Thyroid gland (tissue), 4 donors: ENCODE measurements at regions not wholly inside any gene's neighbourhood (a gene's known extent, or its start where the extent isn't known, plus 50 kb on each side); places are given as distances from the start of the nearest gene placed in this dataset.

Experiments used
- DNase-seq, 2 donors: peaks; one replicate each; pipeline ENCODE4 v3.0.0-alpha.2; 2019
- H3K27ac ChIP-seq, 3 donors: fragments of 200-600 bp; sonication (generic); 1 replicate in 2 of 3; 2 replicates in 1 of 3; pipeline ENCODE4 v1.5.1; 2016 to 2019; ENCODE audit warnings: mild to moderate bottlenecking in 1 of 3, moderate library complexity in 1 of 3
- H3K27me3 ChIP-seq: fragments of 200-600 bp; sonication (generic); one replicate; pipeline ENCODE4 v1.5.1; 2019
- H3K36me3 ChIP-seq, 2 donors: fragments of 200-600 bp; sonication (generic); one replicate each; pipeline ENCODE4 v1.5.1; 2016 to 2019
- H3K4me1 ChIP-seq, 2 donors: fragments of 200-600 bp; sonication (generic); one replicate each; pipeline ENCODE4 v1.5.1; 2017 to 2019
- H3K4me3 ChIP-seq, 3 donors: fragments of 200-600 bp; sonication (generic); replicated peaks in 1 of 3; 1 replicate in 2 of 3; 2 replicates in 1 of 3; pipeline ENCODE4 v1.5.1; 2016; ENCODE audit warnings: mild to moderate bottlenecking in 1 of 3
- H3K9me3 ChIP-seq: fragments of 200-600 bp; sonication (generic); one replicate; pipeline ENCODE4 v1.5.1; 2017
- CTCF ChIP-seq, 6 experiments: fragments of 200-600 bp in 3 of 6; fragments of 450-650 bp in 3 of 6; sonication (generic) in 3 of 6; IDR thresholded peaks; one replicate each; pipeline ENCODE4 v1.5.1; 2016 to 2019; ENCODE audit warnings: antibody characterized with exemption in 6 of 6, mild to moderate bottlenecking in 2 of 6, inconsistent platforms in 1 of 6, moderate library complexity in 1 of 6
- POLR2A ChIP-seq, 2 donors: fragments of 450-650 bp; IDR thresholded peaks; one replicate each; pipeline ENCODE4 v1.6.1; 2017; ENCODE audit warnings: antibody characterized with exemption in 2 of 2, mild to moderate bottlenecking in 2 of 2, moderate library complexity in 1 of 2
- WGBS, 2 donors: methylation state at CpG; one replicate each; pipeline ENCODE4 v1.1.5; 2017; 5-methylcytosine and 5-hydroxymethylcytosine counted together
- intact Hi-C: fragments of 100-400 bp; cut with DNase I; formaldehyde crosslinking; loops from one replicate; pipeline ENCODE4 v1.15.1; 2023

GRCh38 chr4:23373261-23373660 is 516.6 kb downstream of the PPARGC1A start:
- TF ChIP-seq POLR2A (IDR thresholded peaks at IDR 0.05) (peak in 1 of 2 donors; percentile 41), CTCF (IDR thresholded peaks at IDR 0.05) (peak in 2 of 6 experiments; percentile 22 to 43)
- Histone ChIP-seq H3K9me3 (no peaks in the 10 kb centered on the region), H3K4me3 (no peak overlapping the region), H3K36me3 (no peaks in the 10 kb centered on the region), H3K27me3 (no peaks in the 10 kb centered on the region), H3K27ac (peak overlapping the region; percentile 83 to 95 (median 93)), H3K4me1 (peaks cover 21 to 24% of the 10 kb centered on the region in 2 donors)
- intact Hi-C loops = no loop called here
- WGBS, 2 donors = 19 to 32% methylated on average over 2 of the region's 2 CpGs
- DNase-seq = peak; percentile 84 to 89

- Histone ChIP-seq H3K36me3 (no peaks in the 10 kb centered on the region), H3K27me3 (no peaks in the 10 kb centered on the region), H3K4me3 (no peak overlapping the region), H3K4me1 (peaks cover 21 to 24% of the 10 kb centered on the region in 2 donors), H3K27ac (peak overlapping the region; percentile 3 to 22 (median 19)), H3K9me3 (no peaks in the 10 kb centered on the region)
- no peak for TF ChIP-seq POLR2A (IDR thresholded peaks at IDR 0.05)
- no peak for TF ChIP-seq CTCF (IDR thresholded peaks at IDR 0.05)
- intact Hi-C loops = no loop called here
- WGBS, 2 donors = 84 to 87% methylated on average over 5 of the region's 5 CpGs
- no peak for DNase-seq
Observed at GRCh38 chr4:23371533-23371932, 518.3 kb downstream of the PPARGC1A start.

- Histone ChIP-seq H3K27me3 (no peaks in the 10 kb centered on the region), H3K9me3 (no peaks in the 10 kb centered on the region), H3K27ac (no peak overlapping the region), H3K4me3 (no peak overlapping the region), H3K36me3 (no peaks in the 10 kb centered on the region), H3K4me1 (peaks cover 15 to 17% of the 10 kb centered on the region in 2 donors)
- intact Hi-C loops = no loop called here
- DNase-seq = no peak
- 80 to 86% methylated on average over 3 of the region's 3 CpGs for WGBS, 2 donors
- TF ChIP-seq POLR2A (IDR thresholded peaks at IDR 0.05) = no peak
- TF ChIP-seq CTCF (IDR thresholded peaks at IDR 0.05) = no peak
Observed at GRCh38 chr4:23369331-23369730, 520.5 kb downstream of the PPARGC1A start.

GRCh38 chr4:23368081-23368697 is 521.7 kb downstream of the PPARGC1A start:
- DNase-seq = peak; percentile 18 to 51
- H3K9me3 ChIP-seq = no peaks in the 10 kb centered on the region
- no peak overlapping the region for H3K27ac ChIP-seq
- intact Hi-C loops = no loop called here
- H3K36me3 ChIP-seq = no peaks in the 10 kb centered on the region
- peaks cover 6 to 11% of the 10 kb centered on the region in 2 donors for H3K4me1 ChIP-seq
- H3K27me3 ChIP-seq = no peaks in the 10 kb centered on the region
- TF ChIP-seq CTCF (IDR thresholded peaks at IDR 0.05) (peak in 4 of 6 experiments; percentile 38 to 52 (median 43)), POLR2A (IDR thresholded peaks at IDR 0.05) (no peak)
- WGBS, 2 donors = 58 to 61% methylated on average over 6 of the region's 6 CpGs
- H3K4me3 ChIP-seq = no peak overlapping the region

GRCh38 chr4:23366557-23366906 is 523.3 kb downstream of the PPARGC1A start:
- Histone ChIP-seq H3K4me1 (peaks cover 0 to under 1% of the 10 kb centered on the region in 2 donors), H3K27me3 (no peaks in the 10 kb centered on the region), H3K36me3 (no peaks in the 10 kb centered on the region), H3K27ac (no peak overlapping the region), H3K4me3 (no peak overlapping the region), H3K9me3 (no peaks in the 10 kb centered on the region)
- TF ChIP-seq CTCF (IDR thresholded peaks at IDR 0.05) = no peak
- TF ChIP-seq POLR2A (IDR thresholded peaks at IDR 0.05) = no peak
- intact Hi-C loops = no loop called here
- DNase-seq = no peak
- 89 to 96% methylated on average over 1 of the region's 1 CpG for WGBS, 2 donors
